GM19468 (cell line): ENCODE measurements at regions not wholly inside any gene's neighbourhood (a gene's known extent, or its start where the extent isn't known, plus 50 kb on each side); places are given as distances from the start of the nearest gene placed in this dataset.
"Not testable (repeated sequence)": the region's sequence is repeated elsewhere in the genome, so short reads cannot be mapped to it uniquely, and the experiment has no call there.

Experiments used
- ATAC-seq: cut with Tn5 transposase; IDR thresholded peaks from one replicate; pipeline ENCODE4 v1.9.1; 2021; ENCODE audit warnings: mild to moderate bottlenecking, moderate library complexity, moderate number of reproducible peaks; ENCODE audit not compliant: unreplicated experiment; ENCODE audit errors: extremely low read depth

- no peak for ATAC-seq
These were observed 587.0 kb upstream of the GRM7 start for GRCh38 chr3:6273878-6274277.

- ATAC-seq = no peak
These were observed 579.3 kb upstream of the GRM7 start for GRCh38 chr3:6281662-6282061.

- no peak for ATAC-seq
These were observed 578.0 kb upstream of the GRM7 start for GRCh38 chr3:6282918-6283317.

- no peak for ATAC-seq
These were observed 573.6 kb upstream of the GRM7 start for GRCh38 chr3:6287088-6287875.

GRCh38 chr3:6301626-6302025, 559.3 kb upstream of the GRM7 start:
- ATAC-seq = no peak

- ATAC-seq = no peak
These were observed 545.0 kb upstream of the GRM7 start for GRCh38 chr3:6315906-6316305.

- ATAC-seq = no peak
These were observed 538.9 kb upstream of the GRM7 start for GRCh38 chr3:6321999-6322398.

GRCh38 chr3:6326771-6327170, 534.1 kb upstream of the GRM7 start:
- ATAC-seq = no peak

- not testable (repeated sequence) for ATAC-seq
These were observed 520.0 kb upstream of the GRM7 start for GRCh38 chr3:6340980-6341325.

GRCh38 chr3:6351752-6352151, 509.2 kb upstream of the GRM7 start:
- ATAC-seq = no peak

- no peak for ATAC-seq
These were observed 506.3 kb upstream of the GRM7 start for GRCh38 chr3:6354653-6355052.

- no peak for ATAC-seq
These were observed 498.5 kb upstream of the GRM7 start for GRCh38 chr3:6362406-6362805.

- ATAC-seq = no peak
These were observed 493.7 kb upstream of the GRM7 start for GRCh38 chr3:6367171-6367570.

GRCh38 chr3:6392123-6392522, 468.8 kb upstream of the GRM7 start:
- no peak for ATAC-seq

GRCh38 chr3:6394944-6395343, 466.0 kb upstream of the GRM7 start:
- no peak for ATAC-seq

- ATAC-seq = no peak
These were observed 464.3 kb upstream of the GRM7 start for GRCh38 chr3:6396631-6397030.

GRCh38 chr3:6402666-6403065, 458.2 kb upstream of the GRM7 start:
- not testable (repeated sequence) for ATAC-seq

- not testable (repeated sequence) for ATAC-seq
These were observed 454.0 kb upstream of the GRM7 start for GRCh38 chr3:6406923-6407322.

- ATAC-seq = no peak
These were observed 444.8 kb upstream of the GRM7 start for GRCh38 chr3:6416049-6416661.

- no peak for ATAC-seq
These were observed 443.7 kb upstream of the GRM7 start for GRCh38 chr3:6417174-6417573.

GRCh38 chr3:6418485-6418884, 442.4 kb upstream of the GRM7 start:
- ATAC-seq = no peak
